SK-N-MC (cell line): ENCODE measurements at regions not wholly inside any gene's neighbourhood (a gene's known extent, or its start where the extent isn't known, plus 50 kb on each side); places are given as distances from the start of the nearest gene placed in this dataset.

Source experiments
- EZH2 ChIP-seq: fragments of 200-600 bp; sonication (generic); IDR thresholded peaks from one replicate; pipeline ENCODE4 v1.6.1; 2017; ENCODE audit warnings: antibody characterized with exemption
- POLR2AphosphoS5 ChIP-seq: IDR thresholded peaks from 2 replicates; pipeline ENCODE4 v1.6.1; 2012; ENCODE audit warnings: mild to moderate bottlenecking, low read depth, low read length, borderline replicate concordance

DNA sequence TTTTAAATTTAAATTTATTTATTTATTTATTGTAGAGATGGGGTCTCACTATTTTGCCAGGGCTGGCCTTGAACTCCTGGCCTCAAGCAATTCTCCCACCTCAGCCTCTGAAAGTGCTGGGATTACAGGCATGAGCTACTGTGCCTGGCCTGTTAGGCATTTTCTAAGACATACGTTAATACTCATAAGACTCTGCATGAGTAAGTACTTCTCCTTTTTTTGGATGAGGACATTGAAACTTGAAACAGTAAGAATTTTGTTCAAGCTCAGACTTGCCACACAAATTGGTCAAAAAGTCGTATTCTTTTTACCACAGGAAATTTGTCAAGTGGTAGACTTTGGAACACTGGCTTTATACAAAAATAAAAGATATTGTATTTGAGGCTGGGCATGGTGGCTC is 187.4 kb upstream of the RASSF8 start:
- no peak for TF ChIP-seq EZH2
- TF ChIP-seq POLR2AphosphoS5 = no peak
